ENCODE measurements at regions not wholly inside any gene's neighbourhood (a gene's known extent, or its start where the extent isn't known, plus 50 kb on each side); places are given as distances from the start of the nearest gene placed in this dataset.

GRCh38 chr21:32101277-32101676 lies 177.6 kb downstream of the MIS18A start:
- DNase-seq = no peak
- Mint-ChIP-seq H3K4me3 (no peak overlapping the region), H3K27ac (no peak overlapping the region), H3K27me3 (peaks cover 0 to 26% (median 6%) of the 10 kb centered on the region in 5 donors), H3K36me3 (no peaks in the 10 kb centered on the region), H3K9me3 (no peaks in the 10 kb centered on the region), H3K4me1 (no peaks in the 10 kb centered on the region)
- no peaks in the 10 kb centered on the region for H3K4me1 ChIP-seq (ENCODE audit: control insufficient read depth in 2 of 2, insufficient read depth in 2 of 2, low read length in 2 of 2)
- ChIA-PET CTCF (no interaction called here), POLR2A (no interaction called here)
- no peaks in the 10 kb centered on the region for H3K27me3 ChIP-seq (ENCODE audit: control insufficient read depth in 2 of 2, insufficient read depth in 2 of 2, low read length in 2 of 2)
- H3K36me3 ChIP-seq (ENCODE audit: control insufficient read depth in 2 of 3, insufficient read depth in 3 of 3, low read length in 3 of 3) = no peaks in the 10 kb centered on the region
- intact Hi-C loops (cut with micrococcal nuclease) = no loop called here
- H3K27ac ChIP-seq (ENCODE audit: low read depth, low read length) = no peak overlapping the region
- no peak for ATAC-seq
- H3K4me3 ChIP-seq (ENCODE audit: low read length) = no peak overlapping the region
- no peaks in the 10 kb centered on the region for H3K9me3 ChIP-seq (ENCODE audit: control insufficient read depth in 2 of 3, low read length in 3 of 3)

- peaks cover 0 to 25% (median 6%) of the 10 kb centered on the region in 5 donors for H3K27me3 Mint-ChIP-seq
- Histone ChIP-seq H3K27ac (ENCODE audit: low read depth, low read length) (no peak overlapping the region), H3K4me3 (ENCODE audit: low read length) (no peak overlapping the region), H3K4me1 (ENCODE audit: control insufficient read depth in 2 of 2, insufficient read depth in 2 of 2, low read length in 2 of 2) (no peaks in the 10 kb centered on the region), H3K36me3 (ENCODE audit: control insufficient read depth in 2 of 3, insufficient read depth in 3 of 3, low read length in 3 of 3) (no peaks in the 10 kb centered on the region), H3K9me3 (ENCODE audit: control insufficient read depth in 2 of 3, low read length in 3 of 3) (no peaks in the 10 kb centered on the region), H3K27me3 (ENCODE audit: control insufficient read depth in 2 of 2, insufficient read depth in 2 of 2, low read length in 2 of 2) (no peaks in the 10 kb centered on the region)
- intact Hi-C loops (cut with micrococcal nuclease) = no loop called here
- no peaks in the 10 kb centered on the region for H3K36me3 Mint-ChIP-seq
- H3K9me3 Mint-ChIP-seq = no peaks in the 10 kb centered on the region
- ChIA-PET POLR2A (no interaction called here), CTCF (no interaction called here)
- no peak for DNase-seq
- ATAC-seq = no peak
- no peak overlapping the region for H3K4me3 Mint-ChIP-seq
- H3K27ac Mint-ChIP-seq = no peak overlapping the region
- no peaks in the 10 kb centered on the region for H3K4me1 Mint-ChIP-seq
Observed at GRCh38 chr21:32100423-32100822, 178.4 kb downstream of the MIS18A start.

DNA sequence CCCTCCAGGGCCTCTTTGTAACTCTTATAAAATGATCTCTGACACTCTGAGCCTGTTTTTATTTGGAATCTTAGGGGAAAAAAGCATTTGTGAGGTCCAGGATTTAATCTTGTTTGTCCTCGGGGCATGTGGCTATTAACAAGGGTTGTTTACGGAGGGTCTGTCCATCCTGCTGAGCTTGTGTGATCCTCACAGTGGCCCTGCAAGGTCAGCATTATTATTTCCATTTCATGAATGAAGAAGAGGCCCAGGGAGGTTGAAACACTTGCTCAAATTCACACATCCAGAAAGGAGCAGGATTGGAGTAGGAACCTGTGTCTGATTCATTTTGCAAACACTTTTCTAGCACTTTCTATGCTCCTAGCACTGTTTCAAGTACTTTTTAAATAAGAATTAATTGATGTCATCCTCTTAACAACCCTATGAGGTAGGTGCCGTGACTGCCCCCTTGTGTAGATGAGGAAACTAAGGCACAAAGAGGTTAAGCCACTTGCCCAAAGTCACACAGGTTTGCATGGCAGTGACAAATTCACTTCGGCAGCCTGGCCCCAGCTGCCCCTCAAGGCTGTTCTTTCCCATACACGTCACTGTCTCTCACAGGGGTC lies 178.9 kb downstream of the MIS18A start:
- intact Hi-C loops (cut with micrococcal nuclease) = no loop called here
- H3K4me1 Mint-ChIP-seq = no peaks in the 10 kb centered on the region
- CTCF ChIA-PET = no interaction called here
- ATAC-seq (no peak), DNase-seq (no peak)
- H3K4me3 Mint-ChIP-seq = no peak overlapping the region
- Histone ChIP-seq H3K4me3 (ENCODE audit: low read length) (no peak overlapping the region), H3K9me3 (ENCODE audit: control insufficient read depth in 2 of 3, low read length in 3 of 3) (no peaks in the 10 kb centered on the region), H3K4me1 (ENCODE audit: control insufficient read depth in 2 of 2, insufficient read depth in 2 of 2, low read length in 2 of 2) (no peaks in the 10 kb centered on the region), H3K27ac (ENCODE audit: low read depth, low read length) (no peak overlapping the region), H3K27me3 (ENCODE audit: control insufficient read depth in 2 of 2, insufficient read depth in 2 of 2, low read length in 2 of 2) (no peaks in the 10 kb centered on the region), H3K36me3 (ENCODE audit: control insufficient read depth in 2 of 3, insufficient read depth in 3 of 3, low read length in 3 of 3) (no peaks in the 10 kb centered on the region)
- peaks cover 0 to 24% (median 10%) of the 10 kb centered on the region in 5 donors for H3K27me3 Mint-ChIP-seq
- H3K9me3 Mint-ChIP-seq = no peaks in the 10 kb centered on the region
- H3K27ac Mint-ChIP-seq = no peak overlapping the region
- no peaks in the 10 kb centered on the region for H3K36me3 Mint-ChIP-seq
- POLR2A ChIA-PET = no interaction called here

- H3K36me3 Mint-ChIP-seq = peaks cover 0 to 9% (median 0%) of the 10 kb centered on the region in 5 donors
- POLR2A ChIA-PET = no interaction called here
- intact Hi-C loops (cut with micrococcal nuclease) = no loop called here
- ATAC-seq (no peak), DNase-seq (no peak)
- Histone ChIP-seq H3K4me1 (ENCODE audit: control insufficient read depth in 2 of 2, insufficient read depth in 2 of 2, low read length in 2 of 2) (no peaks in the 10 kb centered on the region), H3K27ac (ENCODE audit: low read depth, low read length) (no peak overlapping the region), H3K27me3 (ENCODE audit: control insufficient read depth in 2 of 2, insufficient read depth in 2 of 2, low read length in 2 of 2) (no peaks in the 10 kb centered on the region), H3K4me3 (ENCODE audit: low read length) (no peak overlapping the region), H3K9me3 (ENCODE audit: control insufficient read depth in 2 of 3, low read length in 3 of 3) (no peaks in the 10 kb centered on the region), H3K36me3 (ENCODE audit: control insufficient read depth in 2 of 3, insufficient read depth in 3 of 3, low read length in 3 of 3) (no peaks in the 10 kb centered on the region)
- H3K27ac Mint-ChIP-seq = no peak overlapping the region
- CTCF ChIA-PET = no interaction called here
- H3K4me3 Mint-ChIP-seq = no peak overlapping the region
- peaks cover 0 to 29% (median 16%) of the 10 kb centered on the region in 5 donors for H3K27me3 Mint-ChIP-seq
- no peaks in the 10 kb centered on the region for H3K4me1 Mint-ChIP-seq
- H3K9me3 Mint-ChIP-seq = peaks cover 0 to 9% (median 4%) of the 10 kb centered on the region in 11 donors
Observed at GRCh38 chr21:32096411-32096810, 182.4 kb downstream of the MIS18A start.

GRCh38 chr21:32094804-32095203 lies 184.0 kb downstream of the MIS18A start:
- DNase-seq (no peak), ATAC-seq (no peak)
- POLR2A ChIA-PET = no interaction called here
- no peaks in the 10 kb centered on the region for H3K4me1 ChIP-seq (ENCODE audit: control insufficient read depth in 2 of 2, insufficient read depth in 2 of 2, low read length in 2 of 2)
- intact Hi-C loops (cut with micrococcal nuclease) = no loop called here
- H3K4me3 ChIP-seq (ENCODE audit: low read length) = no peak overlapping the region
- no peaks in the 10 kb centered on the region for H3K36me3 ChIP-seq (ENCODE audit: control insufficient read depth in 2 of 3, insufficient read depth in 3 of 3, low read length in 3 of 3)
- Mint-ChIP-seq H3K27ac (no peak overlapping the region), H3K36me3 (peaks cover 0 to 10% (median 0%) of the 10 kb centered on the region in 5 donors), H3K27me3 (peaks cover 0 to 28% (median 16%) of the 10 kb centered on the region in 5 donors), H3K4me1 (no peaks in the 10 kb centered on the region), H3K4me3 (no peak overlapping the region), H3K9me3 (peaks cover 0 to 9% (median 4%) of the 10 kb centered on the region in 11 donors)
- CTCF ChIA-PET = no interaction called here
- H3K27ac ChIP-seq (ENCODE audit: low read depth, low read length) = no peak overlapping the region
- H3K9me3 ChIP-seq (ENCODE audit: control insufficient read depth in 2 of 3, low read length in 3 of 3) = no peaks in the 10 kb centered on the region
- H3K27me3 ChIP-seq (ENCODE audit: control insufficient read depth in 2 of 2, insufficient read depth in 2 of 2, low read length in 2 of 2) = no peaks in the 10 kb centered on the region

GRCh38 chr21:32093646-32094462 lies 185.0 kb downstream of the MIS18A start:
- H3K36me3 ChIP-seq (ENCODE audit: control insufficient read depth in 2 of 3, insufficient read depth in 3 of 3, low read length in 3 of 3) = no peaks in the 10 kb centered on the region
- no peaks in the 10 kb centered on the region for H3K4me1 ChIP-seq (ENCODE audit: control insufficient read depth in 2 of 2, insufficient read depth in 2 of 2, low read length in 2 of 2)
- peaks cover 0 to 10% (median 0%) of the 10 kb centered on the region in 5 donors for H3K36me3 Mint-ChIP-seq
- no peak overlapping the region for H3K27ac ChIP-seq (ENCODE audit: low read depth, low read length)
- intact Hi-C loops (cut with micrococcal nuclease) = no loop called here
- H3K27ac Mint-ChIP-seq = no peak overlapping the region
- no peak overlapping the region for H3K4me3 Mint-ChIP-seq
- peaks cover 0 to 9% (median 4%) of the 10 kb centered on the region in 11 donors for H3K9me3 Mint-ChIP-seq
- ChIA-PET POLR2A (no interaction called here), CTCF (no interaction called here)
- H3K27me3 Mint-ChIP-seq = peaks cover 0 to 28% (median 16%) of the 10 kb centered on the region in 5 donors
- DNase-seq (no peak), ATAC-seq (no peak)
- no peaks in the 10 kb centered on the region for H3K9me3 ChIP-seq (ENCODE audit: control insufficient read depth in 2 of 3, low read length in 3 of 3)
- no peaks in the 10 kb centered on the region for H3K27me3 ChIP-seq (ENCODE audit: control insufficient read depth in 2 of 2, insufficient read depth in 2 of 2, low read length in 2 of 2)
- H3K4me1 Mint-ChIP-seq = no peaks in the 10 kb centered on the region
- H3K4me3 ChIP-seq (ENCODE audit: low read length) = no peak overlapping the region

GRCh38 chr21:32090956-32091355 lies 187.9 kb downstream of the MIS18A start:
- peaks cover 0 to 28% (median 18%) of the 10 kb centered on the region in 5 donors for H3K27me3 Mint-ChIP-seq
- ATAC-seq (no peak), DNase-seq (no peak)
- intact Hi-C loops (cut with micrococcal nuclease) = no loop called here
- Histone ChIP-seq H3K9me3 (ENCODE audit: control insufficient read depth in 2 of 3, low read length in 3 of 3) (no peaks in the 10 kb centered on the region), H3K27ac (ENCODE audit: low read depth, low read length) (no peak overlapping the region), H3K36me3 (ENCODE audit: control insufficient read depth in 2 of 3, insufficient read depth in 3 of 3, low read length in 3 of 3) (no peaks in the 10 kb centered on the region), H3K4me1 (ENCODE audit: control insufficient read depth in 2 of 2, insufficient read depth in 2 of 2, low read length in 2 of 2) (no peaks in the 10 kb centered on the region), H3K27me3 (ENCODE audit: control insufficient read depth in 2 of 2, insufficient read depth in 2 of 2, low read length in 2 of 2) (no peaks in the 10 kb centered on the region), H3K4me3 (ENCODE audit: low read length) (no peak overlapping the region)
- POLR2A ChIA-PET = no interaction called here
- no peak overlapping the region for H3K4me3 Mint-ChIP-seq
- no peaks in the 10 kb centered on the region for H3K4me1 Mint-ChIP-seq
- peaks cover 0 to 9% (median 4%) of the 10 kb centered on the region in 11 donors for H3K9me3 Mint-ChIP-seq
- CTCF ChIA-PET = no interaction called here
- no peak overlapping the region for H3K27ac Mint-ChIP-seq
- peaks cover 0 to 10% (median 0%) of the 10 kb centered on the region in 5 donors for H3K36me3 Mint-ChIP-seq
